Vagina (tissue), 2 donors: ENCODE measurements at regions not wholly inside any gene's neighbourhood (a gene's known extent, or its start where the extent isn't known, plus 50 kb on each side); places are given as distances from the start of the nearest gene placed in this dataset.

ENCODE experiments used
- POLR2A ChIP-seq, 2 donors: fragments of 450-650 bp; IDR thresholded peaks; one replicate each; pipeline ENCODE4 v1.6.1; 2017; ENCODE audit warnings: antibody characterized with exemption in 2 of 2, mild to moderate bottlenecking in 2 of 2, moderate library complexity in 2 of 2
- POLR2AphosphoS5 ChIP-seq, 2 donors: sonication (generic); formaldehyde crosslinking; IDR thresholded peaks; one replicate each; pipeline ENCODE4 v1.9.0; 2017; ENCODE audit warnings: antibody characterized with exemption in 2 of 2, mild to moderate bottlenecking in 2 of 2, low read depth in 1 of 2; ENCODE audit not compliant: insufficient read depth in 1 of 2
- TF ChIP-seq, protein P1 (sequence below), 3 experiments: fragments of 450-650 bp in 2 of 3; fragments of 200-600 bp in 1 of 3; sonication (generic) in 1 of 3; IDR thresholded peaks; one replicate each; pipeline ENCODE4 v1.5.1; 2017 to 2019; ENCODE audit warnings: antibody characterized with exemption in 3 of 3, mild to moderate bottlenecking in 2 of 3, moderate library complexity in 2 of 3

DNA sequence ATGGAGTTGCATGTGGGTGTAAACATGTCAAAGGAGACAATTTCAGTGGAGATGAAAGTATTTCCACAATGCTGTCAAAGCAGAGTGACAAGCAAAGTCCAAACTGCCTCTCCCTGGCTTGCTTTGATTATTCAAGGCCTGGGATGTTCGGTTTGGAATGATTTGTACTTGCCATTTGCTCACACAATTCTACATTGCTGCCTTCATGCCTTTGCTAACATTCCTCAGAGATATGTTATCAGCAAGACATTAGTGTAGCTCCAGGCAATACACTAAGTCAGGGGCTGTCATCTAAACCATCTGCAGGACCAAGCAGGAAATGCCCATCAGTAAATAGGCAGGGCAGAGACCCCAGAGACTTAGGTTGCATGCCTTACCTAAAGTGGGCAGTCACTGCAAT, 79.6 kb upstream of the C1QTNF7 start:
- TF ChIP-seq, protein P1, sequence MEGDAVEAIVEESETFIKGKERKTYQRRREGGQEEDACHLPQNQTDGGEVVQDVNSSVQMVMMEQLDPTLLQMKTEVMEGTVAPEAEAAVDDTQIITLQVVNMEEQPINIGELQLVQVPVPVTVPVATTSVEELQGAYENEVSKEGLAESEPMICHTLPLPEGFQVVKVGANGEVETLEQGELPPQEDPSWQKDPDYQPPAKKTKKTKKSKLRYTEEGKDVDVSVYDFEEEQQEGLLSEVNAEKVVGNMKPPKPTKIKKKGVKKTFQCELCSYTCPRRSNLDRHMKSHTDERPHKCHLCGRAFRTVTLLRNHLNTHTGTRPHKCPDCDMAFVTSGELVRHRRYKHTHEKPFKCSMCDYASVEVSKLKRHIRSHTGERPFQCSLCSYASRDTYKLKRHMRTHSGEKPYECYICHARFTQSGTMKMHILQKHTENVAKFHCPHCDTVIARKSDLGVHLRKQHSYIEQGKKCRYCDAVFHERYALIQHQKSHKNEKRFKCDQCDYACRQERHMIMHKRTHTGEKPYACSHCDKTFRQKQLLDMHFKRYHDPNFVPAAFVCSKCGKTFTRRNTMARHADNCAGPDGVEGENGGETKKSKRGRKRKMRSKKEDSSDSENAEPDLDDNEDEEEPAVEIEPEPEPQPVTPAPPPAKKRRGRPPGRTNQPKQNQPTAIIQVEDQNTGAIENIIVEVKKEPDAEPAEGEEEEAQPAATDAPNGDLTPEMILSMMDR (IDR thresholded peaks at IDR 0.05) = no peak
- TF ChIP-seq POLR2A (IDR thresholded peaks at IDR 0.05) = no peak
- no peak for TF ChIP-seq POLR2AphosphoS5 (IDR thresholded peaks at IDR 0.05; ENCODE audit: insufficient read depth in 1 of 2, low read depth in 1 of 2)
